ENCODE measurements at regions not wholly inside any gene's neighbourhood (a gene's known extent, or its start where the extent isn't known, plus 50 kb on each side); places are given as distances from the start of the nearest gene placed in this dataset.

GRCh38 chr20:10749084-10749483 is 75.3 kb upstream of the JAG1 start (continued):
- TF ChIP-seq ATF2 (CRISPR knock-in tag; IDR thresholded peaks at IDR 0.05; ENCODE audit: borderline replicate concordance, low read depth) (no peak), CBFB (CRISPR knock-in tag; IDR thresholded peaks at IDR 0.05; ENCODE audit: low read depth) (no peak), PREB (CRISPR knock-in tag; IDR thresholded peaks at IDR 0.05; ENCODE audit: borderline replicate concordance) (no peak)

GRCh38 chr20:10752206-10752605 is 78.4 kb upstream of the JAG1 start:
- ATAC-seq: no peak
- Mint-ChIP-seq H3K27me3 (ENCODE audit: low read depth) (no peaks in the 10 kb centered on the region), H3K9me3 (peaks cover 5% of the 10 kb centered on the region; the same call in 1 of the 2 replicates), H3K4me3 (no peak overlapping the region), H3K36me3 (no peaks in the 10 kb centered on the region), H3K4me1 (0 out of 2 replicates have a peak, but pooled peaks cover 3% of the 10 kb centered on the region), H3K27ac (no peak overlapping the region)
- POLR2A ChIA-PET: no interaction called here
- CTCF ChIA-PET: no interaction called here
- no peak for DNase-seq (ENCODE audit: low spot score)
- no peak for TF ChIP-seq MLX (CRISPR knock-in tag; IDR thresholded peaks at IDR 0.05)
- TF ChIP-seq CREB1 (CRISPR knock-in tag; IDR thresholded peaks at IDR 0.05): no peak
- no peak for TF ChIP-seq ARID4B (CRISPR knock-in tag; IDR thresholded peaks at IDR 0.05; ENCODE audit: borderline replicate concordance)
- no peak for TF ChIP-seq FOXP4 (CRISPR knock-in tag; IDR thresholded peaks at IDR 0.05)
- no peak for TF ChIP-seq ZNF416 (CRISPR knock-in tag; IDR thresholded peaks at IDR 0.05)
- no peak for TF ChIP-seq FOXJ3 (CRISPR knock-in tag; IDR thresholded peaks at IDR 0.05; ENCODE audit: borderline replicate concordance)
- TF ChIP-seq FOXK1 (CRISPR knock-in tag; IDR thresholded peaks at IDR 0.05): no peak
- no peak for TF ChIP-seq EMX1 (CRISPR knock-in tag; IDR thresholded peaks at IDR 0.05)
- TF ChIP-seq SOX15 (CRISPR knock-in tag; IDR thresholded peaks at IDR 0.05): no peak
- TF ChIP-seq AR (CRISPR knock-in tag; IDR thresholded peaks at IDR 0.05): no peak
- no peak for TF ChIP-seq ATF3 (CRISPR knock-in tag; conservative IDR thresholded peaks at IDR 0.05)
- TF ChIP-seq ZNF423 (CRISPR knock-in tag; IDR thresholded peaks at IDR 0.05): no peak
- no peak for TF ChIP-seq NFATC4 (CRISPR knock-in tag; IDR thresholded peaks at IDR 0.05)
- TF ChIP-seq PRRX2 (CRISPR knock-in tag; IDR thresholded peaks at IDR 0.05): no peak
- TF ChIP-seq GRHL2 (CRISPR knock-in tag; IDR thresholded peaks at IDR 0.05; ENCODE audit: insufficient replicate concordance, severe bottlenecking): no peak
- TF ChIP-seq FOXP1 (CRISPR knock-in tag; IDR thresholded peaks at IDR 0.05; ENCODE audit: borderline replicate concordance): no peak
- no peak for TF ChIP-seq ZNF219 (CRISPR knock-in tag; IDR thresholded peaks at IDR 0.05; ENCODE audit: borderline replicate concordance)
- no peak for TF ChIP-seq OVOL2 (CRISPR knock-in tag; IDR thresholded peaks at IDR 0.05; ENCODE audit: borderline replicate concordance)
- TF ChIP-seq TEAD1 (CRISPR knock-in tag; IDR thresholded peaks at IDR 0.05): no peak
